ENCODE measurements at regions not wholly inside any gene's neighbourhood (a gene's known extent, or its start where the extent isn't known, plus 50 kb on each side); places are given as distances from the start of the nearest gene placed in this dataset.

- TF ChIP-seq CTCF (IDR thresholded peaks at IDR 0.05): no peak
- no peak for TF ChIP-seq POLR2A (IDR thresholded peaks at IDR 0.05)
- TF ChIP-seq POLR2AphosphoS5 (IDR thresholded peaks at IDR 0.05): no peak
- no peak for TF ChIP-seq EP300 (IDR thresholded peaks at IDR 0.05)
Observed at GRCh38 chr14:49036984-49037516, 549.1 kb downstream of the RPS29 start.

Measured in upper lobe of left lung (tissue), 4 donors.